CD4-positive, alpha-beta memory T cell (primary cell): ENCODE measurements at regions not wholly inside any gene's neighbourhood (a gene's known extent, or its start where the extent isn't known, plus 50 kb on each side); places are given as distances from the start of the nearest gene placed in this dataset.

ENCODE experiments used
- CTCF ChIA-PET: fragments of 350-600 bp; sonication (Branson Sonifier 250); formaldehyde crosslinking; loops from one replicate; lab custom pipeline; 2021; ENCODE audit warnings: inconsistent platforms; ENCODE audit not compliant: partially characterized antibody; lab: Charles Lee
- POLR2A ChIA-PET: fragments of 350-600 bp; sonication (Branson Sonifier 250); formaldehyde crosslinking; loops from one replicate; lab custom pipeline; 2021; ENCODE audit not compliant: partially characterized antibody; lab: Charles Lee
- DNase-seq, 5 donors: peaks; one replicate each; pipeline versions ENCODE4 v3.0.0 to v3.0.0-alpha.2; 2020 to 2022; ENCODE audit warnings: mixed read lengths in 1 of 5
- H3K27ac ChIP-seq: one replicate; pipeline ENCODE4 v1.7.0; 2013; ENCODE audit warnings: low read depth, low read length
- H3K27me3 ChIP-seq: 2 replicates; pipeline ENCODE4 v1.7.0; 2013; ENCODE audit warnings: mild to moderate bottlenecking, low read length, moderate library complexity; ENCODE audit not compliant: insufficient read depth
- H3K36me3 ChIP-seq: 2 replicates; pipeline ENCODE4 v1.7.0; 2013; ENCODE audit warnings: mild to moderate bottlenecking, low read length, moderate library complexity; ENCODE audit not compliant: insufficient read depth
- H3K4me1 ChIP-seq: 2 replicates; pipeline ENCODE4 v1.7.0; 2013; ENCODE audit warnings: mild to moderate bottlenecking, low read length, moderate library complexity; ENCODE audit not compliant: insufficient read depth
- H3K4me3 ChIP-seq, 2 donors: one replicate each; pipeline ENCODE4 v1.7.0; 2013; ENCODE audit warnings: low read length in 2 of 2, mild to moderate bottlenecking in 1 of 2
- H3K9me3 ChIP-seq, 2 donors: one replicate each; pipeline ENCODE4 v1.7.0; 2013; ENCODE audit warnings: low read length in 2 of 2, control low read depth in 1 of 2; ENCODE audit not compliant: control insufficient read depth in 1 of 2
- H3K27ac Mint-ChIP-seq, 7 donors: one replicate each; pipeline ENCODE4 v1.8.0; 2020 to 2021; ENCODE audit warnings: mixed read lengths in 7 of 7, mild to moderate bottlenecking in 6 of 7, inconsistent platforms in 3 of 7, moderate library complexity in 3 of 7
- H3K27me3 Mint-ChIP-seq, 2 donors: one replicate each; pipeline ENCODE4 v1.8.0; 2020 to 2021; ENCODE audit warnings: mixed read lengths in 2 of 2
- H3K36me3 Mint-ChIP-seq, 2 donors: one replicate each; pipeline ENCODE4 v1.8.0; 2020 to 2021; ENCODE audit warnings: mixed read lengths in 2 of 2, inconsistent platforms in 1 of 2, mild to moderate bottlenecking in 1 of 2
- H3K4me1 Mint-ChIP-seq, 4 donors: one replicate each; pipeline ENCODE4 v1.8.0; 2020 to 2021; ENCODE audit warnings: mixed read lengths in 4 of 4, mild to moderate bottlenecking in 1 of 4
- H3K4me3 Mint-ChIP-seq, 8 donors: one replicate each; pipeline ENCODE4 v1.8.0; 2020 to 2021; ENCODE audit warnings: mixed read lengths in 8 of 8, mild to moderate bottlenecking in 7 of 8, moderate library complexity in 6 of 8, inconsistent platforms in 3 of 8
- H3K9me3 Mint-ChIP-seq, 8 donors: one replicate each; pipeline ENCODE4 v1.8.0; 2020 to 2021; ENCODE audit warnings: mixed read lengths in 8 of 8, mild to moderate bottlenecking in 5 of 8, inconsistent platforms in 3 of 8, moderate library complexity in 1 of 8
- intact Hi-C: fragments of 100-400 bp; cut with micrococcal nuclease; formaldehyde crosslinking; loops from one replicate; pipeline ENCODE4 v1.15.1; 2023

GRCh38 chr15:69782139-69782658 lies 315.5 kb downstream of the TLE3 start:
- peak overlapping the region in 1 of 7 donors; percentile 40 for H3K27ac Mint-ChIP-seq
- Histone ChIP-seq H3K4me1 (peaks cover 16% of the 10 kb centered on the region), H3K36me3 (no peaks in the 10 kb centered on the region), H3K4me3 (no peak overlapping the region), H3K9me3 (no peaks in the 10 kb centered on the region), H3K27ac (no peak overlapping the region), H3K27me3 (no peaks in the 10 kb centered on the region)
- peaks cover 0 to 13% (median 4%) of the 10 kb centered on the region in 8 donors for H3K9me3 Mint-ChIP-seq
- intact Hi-C loops = loop anchor here (2.0 kb wide), 1 partner anchor 21 kb away; no protein-coding TSS in a partner anchor
- H3K36me3 Mint-ChIP-seq = no peaks in the 10 kb centered on the region
- POLR2A ChIA-PET = interaction anchor here (0.6 kb wide), 1 partner anchor 267 kb away, joined by 4 read pairs; no protein-coding TSS in a partner anchor
- DNase-seq = no peak
- peaks cover 11 to 25% (median 17%) of the 10 kb centered on the region in 4 donors for H3K4me1 Mint-ChIP-seq
- H3K4me3 Mint-ChIP-seq = no peak overlapping the region
- CTCF ChIA-PET = interaction anchor here (1.3 kb wide), 1 partner anchor 29 kb away, joined by 3 read pairs; no protein-coding TSS in a partner anchor
- peaks cover 12 to 15% of the 10 kb centered on the region in 2 donors for H3K27me3 Mint-ChIP-seq

DNA sequence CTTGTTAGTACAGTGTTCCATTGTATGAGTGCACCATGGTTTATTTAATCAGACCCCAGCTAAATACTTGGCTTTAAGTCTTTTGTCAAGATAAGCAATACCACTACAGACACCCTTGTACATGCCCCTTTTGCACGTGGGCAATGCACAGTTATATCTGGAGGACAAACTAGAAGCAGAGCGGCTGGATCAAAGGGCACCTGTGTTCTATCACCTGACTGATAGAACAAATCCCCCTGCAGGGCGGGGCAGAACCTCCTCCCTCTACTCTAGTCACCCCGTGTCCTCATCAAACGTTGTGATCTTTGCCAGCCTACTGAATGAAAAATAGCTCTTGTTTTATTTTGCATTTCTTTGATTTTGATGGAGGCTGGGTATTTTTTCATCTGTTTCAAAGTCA lies 314.9 kb downstream of the TLE3 start:
- Histone ChIP-seq H3K36me3 (no peaks in the 10 kb centered on the region), H3K27ac (no peak overlapping the region), H3K27me3 (no peaks in the 10 kb centered on the region), H3K4me3 (no peak overlapping the region), H3K9me3 (no peaks in the 10 kb centered on the region), H3K4me1 (peaks cover 16% of the 10 kb centered on the region)
- peak in 1 of 5 donors; percentile 9 for DNase-seq
- Mint-ChIP-seq H3K36me3 (no peaks in the 10 kb centered on the region), H3K27me3 (peaks cover 15% of the 10 kb centered on the region in 2 donors), H3K4me3 (no peak overlapping the region), H3K4me1 (peaks cover 11 to 25% (median 17%) of the 10 kb centered on the region in 4 donors), H3K27ac (no peak overlapping the region), H3K9me3 (peaks cover 0 to 7% (median 0%) of the 10 kb centered on the region in 8 donors)
- intact Hi-C loops = loop anchor here (2.0 kb wide), 1 partner anchor 22 kb away; no protein-coding TSS in a partner anchor
- POLR2A ChIA-PET = interaction anchor here (0.6 kb wide), 1 partner anchor 266 kb away, joined by 4 read pairs; no protein-coding TSS in a partner anchor
- CTCF ChIA-PET = interaction anchor here (1.3 kb wide), 1 partner anchor 30 kb away, joined by 3 read pairs; no protein-coding TSS in a partner anchor

DNA sequence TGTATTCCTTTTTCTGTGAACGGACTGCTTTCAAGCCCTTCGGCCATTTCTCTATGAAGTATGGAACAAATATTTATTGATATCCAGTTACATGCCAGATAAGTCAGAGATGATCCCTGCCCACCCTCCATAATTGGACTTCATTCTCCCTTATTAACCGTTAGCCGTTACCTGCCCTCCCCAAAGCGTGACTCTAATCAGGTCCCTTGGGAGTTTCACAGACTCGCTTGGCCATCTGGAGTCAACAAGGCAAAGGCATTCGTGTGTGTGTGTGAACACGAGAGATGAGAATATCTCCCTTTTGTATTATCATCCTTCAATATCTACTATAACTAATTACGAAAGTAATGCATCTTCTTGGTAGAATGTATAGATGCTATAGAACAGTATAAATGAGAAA lies 314.5 kb downstream of the TLE3 start:
- no peaks in the 10 kb centered on the region for H3K27me3 ChIP-seq
- Mint-ChIP-seq H3K4me1 (peaks cover 11 to 25% (median 17%) of the 10 kb centered on the region in 4 donors), H3K36me3 (no peaks in the 10 kb centered on the region), H3K27ac (no peak overlapping the region), H3K9me3 (peaks cover 0 to 4% (median 0%) of the 10 kb centered on the region in 8 donors), H3K27me3 (peaks cover 15% of the 10 kb centered on the region in 2 donors), H3K4me3 (no peak overlapping the region)
- intact Hi-C loops = loop anchor here (2.0 kb wide), 1 partner anchor 22 kb away; no protein-coding TSS in a partner anchor
- ChIA-PET POLR2A (no interaction called here), CTCF (interaction anchor here (1.3 kb wide), 1 partner anchor 30 kb away, joined by 3 read pairs; no protein-coding TSS in a partner anchor)
- H3K4me3 ChIP-seq = no peak overlapping the region
- H3K9me3 ChIP-seq = no peaks in the 10 kb centered on the region
- H3K27ac ChIP-seq = no peak overlapping the region
- DNase-seq = no peak
- no peaks in the 10 kb centered on the region for H3K36me3 ChIP-seq
- H3K4me1 ChIP-seq = peaks cover 16% of the 10 kb centered on the region

DNA sequence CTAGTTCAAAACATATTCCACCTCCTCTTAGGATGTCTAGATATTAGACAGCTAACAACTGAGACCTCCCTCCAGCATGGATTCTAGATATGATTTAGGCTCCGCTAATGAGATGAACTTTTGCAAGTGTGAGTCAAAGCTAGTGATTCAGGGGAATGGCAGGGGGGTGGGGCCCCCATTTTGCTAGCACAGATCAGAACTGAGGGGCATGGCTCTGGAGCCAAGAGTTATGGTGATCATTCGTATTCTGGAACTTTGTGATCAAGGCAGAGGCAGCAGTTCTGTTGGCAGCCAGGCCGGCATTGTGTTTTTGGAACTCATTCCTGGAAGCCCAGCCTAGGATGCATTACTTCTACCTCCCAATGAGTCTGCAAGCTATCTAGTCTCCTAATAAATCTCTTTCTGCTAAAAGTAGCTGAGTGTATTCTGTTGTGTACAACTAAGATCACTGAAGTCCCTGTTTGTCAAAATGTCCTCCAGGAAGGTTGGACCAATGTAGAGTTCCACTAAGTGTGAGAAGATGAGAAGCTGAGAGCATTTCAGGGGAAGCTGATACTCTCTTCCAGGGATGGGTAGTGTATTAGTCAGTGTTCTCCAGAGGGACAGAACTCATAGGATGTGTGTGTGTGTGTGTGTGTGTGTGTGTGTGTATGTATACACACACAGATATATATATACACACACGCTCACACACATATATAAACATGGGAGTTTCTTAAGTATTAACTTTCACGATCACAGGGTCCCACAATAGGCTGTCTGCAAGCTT lies 312.7 kb downstream of the TLE3 start:
- H3K36me3 ChIP-seq = no peaks in the 10 kb centered on the region
- intact Hi-C loops = no loop called here
- H3K36me3 Mint-ChIP-seq = no peaks in the 10 kb centered on the region
- peaks cover 11 to 25% (median 17%) of the 10 kb centered on the region in 4 donors for H3K4me1 Mint-ChIP-seq
- no peaks in the 10 kb centered on the region for H3K27me3 ChIP-seq
- peaks cover 0 to 4% (median 0%) of the 10 kb centered on the region in 8 donors for H3K9me3 Mint-ChIP-seq
- H3K4me3 ChIP-seq = no peak overlapping the region
- H3K9me3 ChIP-seq = no peaks in the 10 kb centered on the region
- no peak for DNase-seq
- ChIA-PET POLR2A (no interaction called here), CTCF (interaction anchor here (1.2 kb wide), 2 partner anchors 21 to 37 kb away, joined by 3 read pairs; no protein-coding TSS in a partner anchor)
- H3K27ac Mint-ChIP-seq = no peak overlapping the region
- H3K27ac ChIP-seq = no peak overlapping the region
- H3K4me1 ChIP-seq = peaks cover 16% of the 10 kb centered on the region
- H3K27me3 Mint-ChIP-seq = peaks cover 15 to 20% of the 10 kb centered on the region in 2 donors
- no peak overlapping the region for H3K4me3 Mint-ChIP-seq

- no peaks in the 10 kb centered on the region for H3K36me3 ChIP-seq
- intact Hi-C loops = no loop called here
- H3K27ac Mint-ChIP-seq = peak overlapping the region in 1 of 7 donors; percentile 39
- no peaks in the 10 kb centered on the region for H3K36me3 Mint-ChIP-seq
- peaks cover 16% of the 10 kb centered on the region for H3K4me1 ChIP-seq
- no peak overlapping the region for H3K4me3 Mint-ChIP-seq
- no peak for DNase-seq
- no peaks in the 10 kb centered on the region for H3K27me3 ChIP-seq
- H3K27me3 Mint-ChIP-seq = peaks cover 17 to 20% of the 10 kb centered on the region in 2 donors
- H3K9me3 ChIP-seq = no peaks in the 10 kb centered on the region
- H3K27ac ChIP-seq = no peak overlapping the region
- ChIA-PET CTCF (interaction anchor here (1.6 kb wide), 1 partner anchor 25 kb away, joined by 4 read pairs; no protein-coding TSS in a partner anchor), POLR2A (interaction anchor here (1.0 to 1.6 kb wide), 2 partner anchors 24 to 26 kb away, joined by 3 read pairs; no protein-coding TSS in a partner anchor)
- peaks cover 11 to 21% (median 17%) of the 10 kb centered on the region in 4 donors for H3K4me1 Mint-ChIP-seq
- H3K4me3 ChIP-seq = no peak overlapping the region
- peaks cover 3 to 8% (median 4%) of the 10 kb centered on the region in 8 donors for H3K9me3 Mint-ChIP-seq
Measured at GRCh38 chr15:69786136-69786701, 311.5 kb downstream of the TLE3 start.

DNA sequence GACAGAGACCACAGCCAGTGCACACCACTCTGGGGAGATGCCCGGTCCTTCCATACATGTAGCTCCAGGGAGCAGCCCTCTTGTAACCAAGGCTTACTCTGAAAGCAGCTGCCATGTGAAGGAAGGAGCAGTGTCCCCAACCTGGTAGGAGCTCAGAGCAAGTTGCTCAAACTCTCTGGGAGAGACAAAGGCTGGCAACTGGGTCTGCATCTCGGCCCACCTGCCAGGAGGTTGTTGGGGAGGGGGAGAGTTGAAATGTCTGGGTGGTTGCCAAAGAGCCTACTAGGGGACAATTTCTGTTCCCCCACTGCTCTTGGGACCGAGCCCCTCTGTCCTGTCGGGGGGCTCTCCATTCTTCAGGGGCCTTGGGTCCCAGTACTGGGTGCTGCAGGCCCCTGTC lies 309.9 kb downstream of the TLE3 start:
- no peak for DNase-seq
- Histone ChIP-seq H3K4me1 (peaks cover 6% of the 10 kb centered on the region), H3K27ac (no peak overlapping the region), H3K36me3 (no peaks in the 10 kb centered on the region), H3K4me3 (no peak overlapping the region), H3K27me3 (no peaks in the 10 kb centered on the region), H3K9me3 (no peaks in the 10 kb centered on the region)
- POLR2A ChIA-PET = interaction anchor here (1.6 kb wide), 1 partner anchor 25 kb away, joined by 3 read pairs; no protein-coding TSS in a partner anchor
- Mint-ChIP-seq H3K4me3 (no peak overlapping the region), H3K9me3 (peaks cover 3 to 17% (median 11%) of the 10 kb centered on the region in 8 donors), H3K27ac (no peak overlapping the region), H3K27me3 (peaks cover 17 to 20% of the 10 kb centered on the region in 2 donors), H3K36me3 (no peaks in the 10 kb centered on the region), H3K4me1 (peaks cover 0 to 7% (median 5%) of the 10 kb centered on the region in 4 donors)
- CTCF ChIA-PET = no interaction called here
- intact Hi-C loops = no loop called here
